Astrocyte (in vitro differentiated cells and primary cell): ENCODE measurements at regions not wholly inside any gene's neighbourhood (a gene's known extent, or its start where the extent isn't known, plus 50 kb on each side); places are given as distances from the start of the nearest gene placed in this dataset.
A peak's percentile ranks its signal among the peaks of the same experiment; 100 is the strongest.

Source experiments
- DNase-seq: peaks from one replicate; pipeline ENCODE4 v3.0.0-alpha.2; 2010; ENCODE audit warnings: low read depth
- FAIRE-seq: peaks from 2 replicates; lab custom pipeline; 2011; peaks lifted over from hg19 to GRCh38; lab: Jason Lieb, UNC
- H2AFZ ChIP-seq: 2 replicates; pipeline ENCODE4 v1.6.0; 2012; ENCODE audit warnings: low read depth, low read length, inconsistent platforms
- H3K27ac ChIP-seq: 2 replicates; pipeline ENCODE4 v1.5.1; 2011; ENCODE audit warnings: low read depth, low read length, inconsistent platforms
- H3K27me3 ChIP-seq: 2 replicates; pipeline ENCODE4 v1.6.0; 2011; ENCODE audit warnings: low read length, inconsistent platforms; ENCODE audit not compliant: insufficient read depth
- H3K36me3 ChIP-seq: 2 replicates; pipeline ENCODE4 v1.5.1; 2011; ENCODE audit warnings: low read length, inconsistent platforms; ENCODE audit not compliant: insufficient read depth
- H3K4me1 ChIP-seq: 2 replicates; pipeline ENCODE4 v1.5.1; 2011; ENCODE audit warnings: low read length, inconsistent platforms; ENCODE audit not compliant: insufficient read depth
- H3K4me2 ChIP-seq: 2 replicates; pipeline ENCODE4 v1.6.0; 2012; ENCODE audit warnings: low read length, inconsistent platforms
- H3K4me3 ChIP-seq: 2 replicates; pipeline ENCODE4 v1.5.1; 2011; ENCODE audit warnings: low read depth, mild to moderate bottlenecking, low read length, inconsistent platforms; ENCODE audit not compliant: insufficient read depth
- H3K79me2 ChIP-seq: 2 replicates; pipeline ENCODE4 v1.6.0; 2012; ENCODE audit warnings: mild to moderate bottlenecking, low read length, inconsistent platforms; ENCODE audit not compliant: insufficient read depth
- H3K9ac ChIP-seq: 2 replicates; pipeline ENCODE4 v1.6.0; 2012; ENCODE audit warnings: mild to moderate bottlenecking, low read length, inconsistent platforms
- H3K9me3 ChIP-seq: 2 replicates; pipeline ENCODE4 v1.5.1; 2012; ENCODE audit warnings: low read depth, mild to moderate bottlenecking, low read length, inconsistent platforms; ENCODE audit not compliant: insufficient read depth
- H4K20me1 ChIP-seq: 2 replicates; pipeline ENCODE4 v1.6.0; 2012; ENCODE audit warnings: low read length, inconsistent platforms; ENCODE audit not compliant: insufficient read depth
- H3K27ac Mint-ChIP-seq: one replicate; pipeline ENCODE4 v1.8.0; 2021; ENCODE audit warnings: mild to moderate bottlenecking, mixed read lengths; ENCODE audit not compliant: unreplicated experiment
- H3K27me3 Mint-ChIP-seq: one replicate; pipeline ENCODE4 v1.8.0; 2021; ENCODE audit warnings: low read depth, mixed read lengths; ENCODE audit not compliant: unreplicated experiment
- H3K36me3 Mint-ChIP-seq: one replicate; pipeline ENCODE4 v1.8.0; 2021; ENCODE audit warnings: low read depth, mixed read lengths; ENCODE audit not compliant: unreplicated experiment
- H3K4me1 Mint-ChIP-seq: one replicate; pipeline ENCODE4 v1.8.0; 2021; ENCODE audit warnings: low read depth, mixed read lengths; ENCODE audit not compliant: unreplicated experiment
- H3K4me3 Mint-ChIP-seq: one replicate; pipeline ENCODE4 v1.8.0; 2021; ENCODE audit warnings: mild to moderate bottlenecking, moderate library complexity, mixed read lengths; ENCODE audit not compliant: unreplicated experiment
- H3K9me3 Mint-ChIP-seq: one replicate; pipeline ENCODE4 v1.8.0; 2021; ENCODE audit warnings: mild to moderate bottlenecking, mixed read lengths; ENCODE audit not compliant: unreplicated experiment
- CTCF ChIP-seq: IDR thresholded peaks from 2 replicates; pipeline ENCODE4 v1.5.1; 2011; ENCODE audit warnings: low read depth, mild to moderate bottlenecking, inconsistent platforms, low read length, moderate library complexity; ENCODE audit not compliant: insufficient read depth
- EZH2 ChIP-seq: IDR thresholded peaks from 2 replicates; pipeline ENCODE4 v1.6.1; 2012; ENCODE audit warnings: mild to moderate bottlenecking, low read length, inconsistent platforms; ENCODE audit not compliant: insufficient read depth

- Mint-ChIP-seq H3K4me3 (no peak overlapping the region), H3K36me3 (no peaks in the 10 kb centered on the region), H3K27me3 (peaks cover 11% of the 10 kb centered on the region), H3K4me1 (peaks cover 8% of the 10 kb centered on the region), H3K9me3 (peaks cover 2% of the 10 kb centered on the region), H3K27ac (no peak overlapping the region)
- Histone ChIP-seq H2AFZ (no peak overlapping the region), H3K9ac (no peak overlapping the region), H3K4me1 (no peaks in the 10 kb centered on the region), H3K79me2 (no peaks in the 10 kb centered on the region), H3K36me3 (no peaks in the 10 kb centered on the region), H3K4me3 (no peak overlapping the region), H3K27ac (no peak overlapping the region), H4K20me1 (no peaks in the 10 kb centered on the region), H3K4me2 (peak overlapping the region; percentile 38), H3K27me3 (peaks cover 12% of the 10 kb centered on the region), H3K9me3 (no peaks in the 10 kb centered on the region)
- TF ChIP-seq EZH2 (no peak), CTCF (peak; percentile 65)
- FAIRE-seq (no peak), DNase-seq (peak; percentile 20)
Measured at GRCh38 chr13:31538067-31539042, 201.0 kb upstream of the RXFP2 start.

GRCh38 chr13:31540281-31540680 is 199.0 kb upstream of the RXFP2 start:
- H4K20me1 ChIP-seq: no peaks in the 10 kb centered on the region
- H3K27me3 ChIP-seq: peaks cover 12% of the 10 kb centered on the region
- no peak overlapping the region for H3K4me3 ChIP-seq
- H3K36me3 Mint-ChIP-seq: no peaks in the 10 kb centered on the region
- H3K4me1 ChIP-seq: no peaks in the 10 kb centered on the region
- no peak overlapping the region for H3K27ac Mint-ChIP-seq
- H3K4me2 ChIP-seq: no peak overlapping the region
- H3K9ac ChIP-seq: no peak overlapping the region
- peaks cover 2% of the 10 kb centered on the region for H3K9me3 Mint-ChIP-seq
- FAIRE-seq (no peak), DNase-seq (no peak)
- H3K4me1 Mint-ChIP-seq: peaks cover 8% of the 10 kb centered on the region
- no peak overlapping the region for H2AFZ ChIP-seq
- H3K36me3 ChIP-seq: no peaks in the 10 kb centered on the region
- peaks cover 14% of the 10 kb centered on the region for H3K27me3 Mint-ChIP-seq
- TF ChIP-seq CTCF (no peak), EZH2 (no peak)
- no peaks in the 10 kb centered on the region for H3K79me2 ChIP-seq
- no peaks in the 10 kb centered on the region for H3K9me3 ChIP-seq
- no peak overlapping the region for H3K4me3 Mint-ChIP-seq
- no peak overlapping the region for H3K27ac ChIP-seq

- H3K4me3 ChIP-seq: no peak overlapping the region
- Mint-ChIP-seq H3K27ac (no peak overlapping the region), H3K4me1 (peaks cover 10% of the 10 kb centered on the region), H3K36me3 (no peaks in the 10 kb centered on the region), H3K4me3 (no peak overlapping the region), H3K9me3 (peaks cover 2% of the 10 kb centered on the region), H3K27me3 (peaks cover 9% of the 10 kb centered on the region)
- no peaks in the 10 kb centered on the region for H4K20me1 ChIP-seq
- TF ChIP-seq CTCF (no peak), EZH2 (no peak)
- no peak overlapping the region for H3K27ac ChIP-seq
- H3K36me3 ChIP-seq: no peaks in the 10 kb centered on the region
- no peaks in the 10 kb centered on the region for H3K27me3 ChIP-seq
- DNase-seq (no peak), FAIRE-seq (no peak)
- no peak overlapping the region for H3K4me2 ChIP-seq
- no peaks in the 10 kb centered on the region for H3K79me2 ChIP-seq
- H3K4me1 ChIP-seq: no peaks in the 10 kb centered on the region
- no peak overlapping the region for H3K9ac ChIP-seq
- H3K9me3 ChIP-seq: no peaks in the 10 kb centered on the region
- H2AFZ ChIP-seq: no peak overlapping the region
Measured at GRCh38 chr13:31543190-31543589, 196.1 kb upstream of the RXFP2 start.
